Hematopoietic multipotent progenitor cell treated with erythropoietin and hydrocortisone succinate and interleukin-3 and kit ligand, for 6 days (in vitro differentiated cells): ENCODE measurements at regions not wholly inside any gene's neighbourhood (a gene's known extent, or its start where the extent isn't known, plus 50 kb on each side); places are given as distances from the start of the nearest gene placed in this dataset.
"Not testable (repeated sequence)": the region's sequence is repeated elsewhere in the genome, so short reads cannot be mapped to it uniquely, and the experiment has no call there.

ENCODE experiments used
- DNase-seq: peaks from one replicate; pipeline ENCODE4 v3.0.0-alpha.2; 2015

- DNase-seq = no peak
Measured at GRCh38 chr1:72466376-72466775, 184.0 kb upstream of the NEGR1 start.

- no peak for DNase-seq
Measured at GRCh38 chr1:72462186-72462905, 180.0 kb upstream of the NEGR1 start.

GRCh38 chr1:72442262-72442661 is 159.9 kb upstream of the NEGR1 start:
- no peak for DNase-seq

GRCh38 chr1:72439036-72439435 is 156.7 kb upstream of the NEGR1 start:
- DNase-seq = no peak

GRCh38 chr1:72438270-72438669 is 155.9 kb upstream of the NEGR1 start:
- DNase-seq = no peak

- no peak for DNase-seq
Measured at GRCh38 chr1:72435025-72435424, 152.7 kb upstream of the NEGR1 start.

GRCh38 chr1:72434070-72434469 is 151.7 kb upstream of the NEGR1 start:
- no peak for DNase-seq

- no peak for DNase-seq
Measured at GRCh38 chr1:72433591-72433990, 151.3 kb upstream of the NEGR1 start.

GRCh38 chr1:72432645-72433267 is 150.4 kb upstream of the NEGR1 start:
- DNase-seq = no peak

- DNase-seq = no peak
Measured at GRCh38 chr1:72431810-72432209, 149.5 kb upstream of the NEGR1 start.

GRCh38 chr1:72428276-72428675 is 145.9 kb upstream of the NEGR1 start:
- DNase-seq = not testable (repeated sequence)

- DNase-seq = no peak
Measured at GRCh38 chr1:72419229-72419628, 136.9 kb upstream of the NEGR1 start.

GRCh38 chr1:72412286-72412685 is 129.9 kb upstream of the NEGR1 start:
- DNase-seq = no peak

- DNase-seq = no peak
Measured at GRCh38 chr1:72399807-72400206, 117.5 kb upstream of the NEGR1 start.

- DNase-seq = peak; percentile 6
Measured at GRCh38 chr1:72397786-72398185, 115.4 kb upstream of the NEGR1 start.

GRCh38 chr1:72394457-72394856 is 112.1 kb upstream of the NEGR1 start:
- DNase-seq = no peak

GRCh38 chr1:72379072-72379471 is 96.7 kb upstream of the NEGR1 start:
- no peak for DNase-seq

GRCh38 chr1:72375226-72375625 is 92.9 kb upstream of the NEGR1 start:
- no peak for DNase-seq

- DNase-seq = peak; percentile 4
Measured at GRCh38 chr1:72371259-72372035, 89.1 kb upstream of the NEGR1 start.

- DNase-seq = not testable (repeated sequence)
Measured at GRCh38 chr1:72370836-72371235, 88.5 kb upstream of the NEGR1 start.

GRCh38 chr1:72369069-72369757 is 86.9 kb upstream of the NEGR1 start:
- no peak for DNase-seq

GRCh38 chr1:72366466-72366865 is 84.1 kb upstream of the NEGR1 start:
- peak; percentile 79 for DNase-seq

GRCh38 chr1:72365693-72366092 is 83.4 kb upstream of the NEGR1 start:
- DNase-seq = peak; percentile 2
